GM23248 (cell line): ENCODE measurements at regions not wholly inside any gene's neighbourhood (a gene's known extent, or its start where the extent isn't known, plus 50 kb on each side); places are given as distances from the start of the nearest gene placed in this dataset.

Experiments
- DNase-seq: peaks from one replicate; pipeline ENCODE4 v3.0.0-alpha.2; 2015
- H2AFZ ChIP-seq: fragments of 200-600 bp; sonication (generic); 2 replicates; pipeline ENCODE4 v1.6.1; 2016; ENCODE audit warnings: antibody characterized with exemption
- H3F3A ChIP-seq: fragments of 200-600 bp; sonication (generic); 2 replicates; pipeline ENCODE4 v1.6.1; 2016; ENCODE audit warnings: mild to moderate bottlenecking, antibody characterized with exemption, mixed run types; ENCODE audit not compliant: insufficient read depth
- H3K27ac ChIP-seq: fragments of 200-600 bp; sonication (generic); 2 replicates; pipeline ENCODE4 v1.5.1; 2016; ENCODE audit warnings: mild to moderate bottlenecking
- H3K27me3 ChIP-seq: fragments of 200-600 bp; sonication (generic); replicated peaks from 2 replicates; pipeline ENCODE4 v1.6.1; 2016; ENCODE audit warnings: mild to moderate bottlenecking; ENCODE audit not compliant: insufficient read depth
- H3K36me3 ChIP-seq: fragments of 200-600 bp; sonication (generic); 2 replicates; pipeline ENCODE4 v1.6.1; 2016; ENCODE audit warnings: low read depth, mild to moderate bottlenecking
- H3K4me1 ChIP-seq: fragments of 200-600 bp; sonication (generic); 2 replicates; pipeline ENCODE4 v1.6.1; 2016; ENCODE audit warnings: mild to moderate bottlenecking; ENCODE audit not compliant: insufficient read depth
- H3K4me2 ChIP-seq: fragments of 200-600 bp; sonication (generic); one replicate; pipeline ENCODE4 v1.6.1; 2016; ENCODE audit warnings: mild to moderate bottlenecking; ENCODE audit not compliant: unreplicated experiment
- H3K4me3 ChIP-seq: fragments of 200-600 bp; sonication (generic); 2 replicates; pipeline ENCODE4 v1.5.1; 2016; ENCODE audit warnings: mild to moderate bottlenecking
- H3K79me2 ChIP-seq: fragments of 200-600 bp; sonication (generic); 2 replicates; pipeline ENCODE4 v1.6.1; 2016; ENCODE audit warnings: mild to moderate bottlenecking; ENCODE audit not compliant: insufficient read depth
- H3K9ac ChIP-seq: fragments of 200-600 bp; sonication (generic); 2 replicates; pipeline ENCODE4 v1.6.1; 2016; ENCODE audit warnings: mild to moderate bottlenecking
- H3K9me2 ChIP-seq: fragments of 200-600 bp; sonication (generic); 2 replicates; pipeline ENCODE4 v1.6.1; 2016; ENCODE audit warnings: mixed run types, mild to moderate bottlenecking, moderate library complexity; ENCODE audit not compliant: insufficient read depth
- H3K9me3 ChIP-seq: fragments of 200-600 bp; sonication (generic); one replicate; pipeline ENCODE4 v1.6.1; 2017; ENCODE audit warnings: low read depth
- H4K20me1 ChIP-seq: fragments of 200-600 bp; sonication (generic); 2 replicates; pipeline ENCODE4 v1.6.0; 2016; ENCODE audit not compliant: insufficient read depth
- EZH2 ChIP-seq: fragments of 200-600 bp; sonication (generic); IDR thresholded peaks from 2 replicates; pipeline ENCODE4 v1.6.1; 2018; ENCODE audit warnings: antibody characterized with exemption, mild to moderate bottlenecking; ENCODE audit not compliant: insufficient read depth, poor library complexity, severe bottlenecking
- EZH2phosphoT487 ChIP-seq: fragments of 200-600 bp; sonication (generic); IDR thresholded peaks from 2 replicates; pipeline ENCODE4 v1.6.1; 2018; ENCODE audit warnings: antibody characterized with exemption, moderate library complexity, mild to moderate bottlenecking, low read depth; ENCODE audit not compliant: insufficient read depth
- WGBS, 2 experiments: methylation state at CpG; one replicate each; pipeline ENCODE4 v1.1.6; 2015 to 2017; ENCODE audit warnings: low lambda C conversion rate in 2 of 2, low coverage in 1 of 2; ENCODE audit errors: missing lambda C conversion rate in 2 of 2; 5-methylcytosine and 5-hydroxymethylcytosine counted together
- in situ Hi-C: fragments of 300-500 bp; cut with MboI; formaldehyde crosslinking; loops from 2 replicates; pipeline ENCODE4 v1.15.0; 2020

GRCh38 chr10:64261092-64261491 lies 739.9 kb downstream of the REEP3 start:
- Histone ChIP-seq H4K20me1 (no peaks in the 10 kb centered on the region), H2AFZ (no peak overlapping the region), H3K9me3 (no peaks in the 10 kb centered on the region), H3F3A (no peaks in the 10 kb centered on the region), H3K4me3 (no peak overlapping the region), H3K9ac (no peak overlapping the region), H3K27me3 (no peaks in the 10 kb centered on the region), H3K9me2 (no peaks in the 10 kb centered on the region), H3K27ac (no peak overlapping the region), H3K79me2 (no peaks in the 10 kb centered on the region), H3K4me2 (no peak overlapping the region), H3K4me1 (no peaks in the 10 kb centered on the region), H3K36me3 (no peaks in the 10 kb centered on the region)
- TF ChIP-seq EZH2phosphoT487 (no peak), EZH2 (no peak)
- in situ Hi-C loops = no loop called here
- no peak for DNase-seq

- no peak overlapping the region for H3K27ac ChIP-seq
- H3K9me2 ChIP-seq = no peaks in the 10 kb centered on the region
- no peak for TF ChIP-seq EZH2phosphoT487
- TF ChIP-seq EZH2 = no peak
- H3F3A ChIP-seq = no peaks in the 10 kb centered on the region
- H3K79me2 ChIP-seq = no peaks in the 10 kb centered on the region
- 14 to 29% methylated on average over 1 of the region's 1 CpG for WGBS, 2 experiments
- H3K9me3 ChIP-seq = no peaks in the 10 kb centered on the region
- H3K4me1 ChIP-seq = no peaks in the 10 kb centered on the region
- no peak overlapping the region for H3K4me3 ChIP-seq
- no peak for DNase-seq
- H3K4me2 ChIP-seq = no peak overlapping the region
- no peak overlapping the region for H3K9ac ChIP-seq
- in situ Hi-C loops = no loop called here
- no peaks in the 10 kb centered on the region for H4K20me1 ChIP-seq
- no peaks in the 10 kb centered on the region for H3K27me3 ChIP-seq
- H3K36me3 ChIP-seq = no peaks in the 10 kb centered on the region
- no peak overlapping the region for H2AFZ ChIP-seq
Measured at GRCh38 chr10:64261676-64262075, 740.5 kb downstream of the REEP3 start.

DNA sequence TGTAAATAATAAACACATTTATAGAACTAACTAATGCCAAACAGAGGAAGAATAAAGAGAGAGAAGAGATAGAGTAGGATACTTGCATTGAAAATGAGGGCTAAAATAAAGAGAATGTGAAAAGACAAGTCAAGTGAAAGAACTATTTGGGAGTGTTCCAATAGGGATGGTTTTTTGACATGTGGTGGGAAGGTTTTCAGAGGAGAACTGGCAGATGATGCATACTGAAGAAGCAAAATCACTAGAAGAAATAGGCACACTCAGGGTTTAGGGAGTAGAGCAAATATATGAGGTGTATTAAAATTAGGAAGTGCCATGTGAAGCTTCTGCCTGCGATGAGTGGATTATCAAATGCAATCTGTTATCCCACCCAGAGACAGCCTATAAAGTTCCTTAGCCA lies 744.8 kb downstream of the REEP3 start:
- no peak for TF ChIP-seq EZH2phosphoT487
- TF ChIP-seq EZH2 = no peak
- H3K4me2 ChIP-seq = no peak overlapping the region
- DNase-seq = no peak
- no peak overlapping the region for H3K27ac ChIP-seq
- H3K4me3 ChIP-seq = no peak overlapping the region
- no peaks in the 10 kb centered on the region for H3K79me2 ChIP-seq
- no peaks in the 10 kb centered on the region for H3K36me3 ChIP-seq
- in situ Hi-C loops = no loop called here
- H3K4me1 ChIP-seq = no peaks in the 10 kb centered on the region
- H4K20me1 ChIP-seq = no peaks in the 10 kb centered on the region
- no peaks in the 10 kb centered on the region for H3K9me2 ChIP-seq
- no peak overlapping the region for H3K9ac ChIP-seq
- WGBS, 2 experiments = 20 to 23% methylated on average over 1 of the region's 1 CpG
- H2AFZ ChIP-seq = no peak overlapping the region
- H3K9me3 ChIP-seq = no peaks in the 10 kb centered on the region
- H3F3A ChIP-seq = no peaks in the 10 kb centered on the region
- H3K27me3 ChIP-seq = no peaks in the 10 kb centered on the region

- H3K27ac ChIP-seq = no peak overlapping the region
- H3K9me2 ChIP-seq = no peaks in the 10 kb centered on the region
- TF ChIP-seq EZH2phosphoT487 = no peak
- no peak overlapping the region for H3K9ac ChIP-seq
- H2AFZ ChIP-seq = no peak overlapping the region
- H3K79me2 ChIP-seq = no peaks in the 10 kb centered on the region
- H4K20me1 ChIP-seq = no peaks in the 10 kb centered on the region
- DNase-seq = no peak
- no peak overlapping the region for H3K4me3 ChIP-seq
- H3K36me3 ChIP-seq = no peaks in the 10 kb centered on the region
- in situ Hi-C loops = no loop called here
- H3K4me2 ChIP-seq = no peak overlapping the region
- WGBS, 2 experiments = 3 to 19% methylated on average over 3 of the region's 3 CpGs
- H3K9me3 ChIP-seq = no peaks in the 10 kb centered on the region
- H3K27me3 ChIP-seq = no peaks in the 10 kb centered on the region
- H3K4me1 ChIP-seq = no peaks in the 10 kb centered on the region
- H3F3A ChIP-seq = no peaks in the 10 kb centered on the region
Measured at GRCh38 chr10:64271508-64271907, 750.3 kb downstream of the REEP3 start.

GRCh38 chr10:64271983-64272382 lies 750.8 kb downstream of the REEP3 start:
- Histone ChIP-seq H3K27ac (no peak overlapping the region), H3K9ac (no peak overlapping the region), H2AFZ (no peak overlapping the region), H3F3A (no peaks in the 10 kb centered on the region), H3K27me3 (no peaks in the 10 kb centered on the region), H3K4me1 (no peaks in the 10 kb centered on the region), H4K20me1 (no peaks in the 10 kb centered on the region), H3K4me3 (no peak overlapping the region), H3K9me3 (no peaks in the 10 kb centered on the region), H3K4me2 (no peak overlapping the region), H3K79me2 (no peaks in the 10 kb centered on the region), H3K9me2 (no peaks in the 10 kb centered on the region), H3K36me3 (no peaks in the 10 kb centered on the region)
- WGBS, 2 experiments = 4 to 6% methylated on average over 3 of the region's 3 CpGs
- in situ Hi-C loops = no loop called here
- TF ChIP-seq EZH2 = no peak
- no peak for TF ChIP-seq EZH2phosphoT487
- no peak for DNase-seq
